Stromal cell of bone marrow (primary cell): ENCODE measurements at regions not wholly inside any gene's neighbourhood (a gene's known extent, or its start where the extent isn't known, plus 50 kb on each side); places are given as distances from the start of the nearest gene placed in this dataset.
"Not testable (repeated sequence)": the region's sequence is repeated elsewhere in the genome, so short reads cannot be mapped to it uniquely, and the experiment has no call there.

Experiments
- DNase-seq: peaks from one replicate; pipeline ENCODE4 v3.0.0-alpha.2; 2012; ENCODE audit warnings: low read depth

GRCh38 chr5:111942661-111943401 is 185.8 kb upstream of the NREP start:
- DNase-seq = no peak

GRCh38 chr5:111942201-111942600 is 185.2 kb upstream of the NREP start:
- no peak for DNase-seq

GRCh38 chr5:111937094-111937493 is 180.1 kb upstream of the NREP start:
- no peak for DNase-seq

- no peak for DNase-seq
These were observed 178.8 kb upstream of the NREP start for GRCh38 chr5:111935835-111936234.

- DNase-seq = no peak
These were observed 178.0 kb upstream of the NREP start for GRCh38 chr5:111935009-111935408.

GRCh38 chr5:111934511-111934910 is 177.5 kb upstream of the NREP start:
- DNase-seq = no peak

- DNase-seq = no peak
These were observed 176.1 kb upstream of the NREP start for GRCh38 chr5:111933086-111933485.

GRCh38 chr5:111932628-111933027 is 175.6 kb upstream of the NREP start:
- DNase-seq = no peak

GRCh38 chr5:111932199-111932598 is 175.2 kb upstream of the NREP start:
- DNase-seq = no peak

GRCh38 chr5:111931655-111932054 is 174.7 kb upstream of the NREP start:
- no peak for DNase-seq

GRCh38 chr5:111930905-111931461 is 174.0 kb upstream of the NREP start:
- no peak for DNase-seq

- DNase-seq = no peak
These were observed 173.5 kb upstream of the NREP start for GRCh38 chr5:111930449-111930848.

- DNase-seq = peak; percentile 92
These were observed 172.9 kb upstream of the NREP start for GRCh38 chr5:111929867-111930266.

GRCh38 chr5:111929261-111929660 is 172.3 kb upstream of the NREP start:
- no peak for DNase-seq

GRCh38 chr5:111928511-111928910 is 171.5 kb upstream of the NREP start:
- DNase-seq = no peak

- no peak for DNase-seq
These were observed 170.2 kb upstream of the NREP start for GRCh38 chr5:111927191-111927590.

GRCh38 chr5:111926026-111926425 is 169.0 kb upstream of the NREP start:
- no peak for DNase-seq

GRCh38 chr5:111922344-111922743 is 165.3 kb upstream of the NREP start:
- DNase-seq = no peak

- DNase-seq = not testable (repeated sequence)
These were observed 164.7 kb upstream of the NREP start for GRCh38 chr5:111921691-111922090.

GRCh38 chr5:111914966-111915636 is 158.1 kb upstream of the NREP start:
- DNase-seq = no peak

GRCh38 chr5:111902436-111902835 is 145.4 kb upstream of the NREP start:
- DNase-seq = no peak

GRCh38 chr5:111901296-111901695 is 144.3 kb upstream of the NREP start:
- no peak for DNase-seq

GRCh38 chr5:111892949-111893348 is 136.0 kb upstream of the NREP start:
- DNase-seq = peak; percentile 9
